Fibroblast of pulmonary artery (primary cell): ENCODE measurements at regions not wholly inside any gene's neighbourhood (a gene's known extent, or its start where the extent isn't known, plus 50 kb on each side); places are given as distances from the start of the nearest gene placed in this dataset.
"Not testable (repeated sequence)": the region's sequence is repeated elsewhere in the genome, so short reads cannot be mapped to it uniquely, and the experiment has no call there.

Source experiments
- DNase-seq: peaks from one replicate; pipeline ENCODE4 v3.0.0-alpha.2; 2010; ENCODE audit warnings: low read depth
- H3K4me3 ChIP-seq: replicated peaks from 2 replicates; pipeline ENCODE4 v1.5.1; 2011; ENCODE audit warnings: low read depth, mild to moderate bottlenecking, control low read depth, low read length, moderate library complexity
- CTCF ChIP-seq: IDR thresholded peaks from 2 replicates; pipeline ENCODE4 v1.5.1; 2011; ENCODE audit warnings: mild to moderate bottlenecking, control low read depth, low read length, inconsistent platforms; ENCODE audit errors: missing control alignments

GRCh38 chr5:60494635-60495034 is 205.3 kb downstream of the DEPDC1B start:
- DNase-seq, result no peak
- TF ChIP-seq CTCF, result no peak
- no peak overlapping the region for H3K4me3 ChIP-seq

- no peak overlapping the region for H3K4me3 ChIP-seq
- TF ChIP-seq CTCF, result no peak
- no peak for DNase-seq
Measured at GRCh38 chr5:60494144-60494543, 205.8 kb downstream of the DEPDC1B start.

GRCh38 chr5:60493372-60493771 is 206.6 kb downstream of the DEPDC1B start:
- H3K4me3 ChIP-seq, result no peak overlapping the region
- no peak for DNase-seq
- no peak for TF ChIP-seq CTCF

GRCh38 chr5:60492958-60493357 is 207.0 kb downstream of the DEPDC1B start:
- DNase-seq, result no peak
- TF ChIP-seq CTCF, result no peak
- no peak overlapping the region for H3K4me3 ChIP-seq

- not testable (repeated sequence) for H3K4me3 ChIP-seq, DNase-seq
Measured at GRCh38 chr5:60492358-60492757, 207.6 kb downstream of the DEPDC1B start.

GRCh38 chr5:60490597-60491166 is 209.3 kb downstream of the DEPDC1B start:
- no peak for DNase-seq
- H3K4me3 ChIP-seq, result no peak overlapping the region
- no peak for TF ChIP-seq CTCF

- no peak for TF ChIP-seq CTCF
- no peak overlapping the region for H3K4me3 ChIP-seq
- no peak for DNase-seq
Measured at GRCh38 chr5:60489856-60490255, 210.1 kb downstream of the DEPDC1B start.
